Neutrophil (primary cell): ENCODE measurements at regions not wholly inside any gene's neighbourhood (a gene's known extent, or its start where the extent isn't known, plus 50 kb on each side); places are given as distances from the start of the nearest gene placed in this dataset.

Experiments used
- H3K27ac ChIP-seq: fragments of 200-600 bp; sonication (generic); 2 replicates; pipeline ENCODE4 v1.5.1; 2016; ENCODE audit warnings: mild to moderate bottlenecking, moderate library complexity
- H3K27me3 ChIP-seq: fragments of 200-600 bp; sonication (generic); 2 replicates; pipeline ENCODE4 v1.6.0; 2016; ENCODE audit warnings: mild to moderate bottlenecking
- H3K36me3 ChIP-seq: fragments of 200-600 bp; sonication (generic); 2 replicates; pipeline ENCODE4 v1.5.1; 2017
- H3K4me1 ChIP-seq, 2 experiments: fragments of 200-600 bp in 1 of 2; sonication (generic) in 1 of 2; 1 replicate in 1 of 2; 2 replicates in 1 of 2; pipeline versions ENCODE4 v1.5.1 to v1.6.1; 2013 to 2016; ENCODE audit warnings: low read depth in 1 of 2, low read length in 1 of 2, mild to moderate bottlenecking in 1 of 2, moderate library complexity in 1 of 2; ENCODE audit not compliant: control insufficient read depth in 1 of 2, insufficient read depth in 1 of 2
- H3K4me3 ChIP-seq, 2 experiments: fragments of 200-600 bp in 1 of 2; sonication (generic) in 1 of 2; 1 replicate in 1 of 2; 2 replicates in 1 of 2; pipeline ENCODE4 v1.5.1; 2013 to 2016; ENCODE audit warnings: low read depth in 1 of 2, low read length in 1 of 2, mild to moderate bottlenecking in 1 of 2, moderate library complexity in 1 of 2
- H3K9me3 ChIP-seq: fragments of 200-600 bp; sonication (generic); 2 replicates; pipeline ENCODE4 v1.5.1; 2016
- CTCF ChIP-seq: fragments of 200-600 bp; sonication (generic); IDR thresholded peaks from 2 replicates; pipeline ENCODE4 v1.5.1; 2016; ENCODE audit warnings: antibody characterized with exemption

- TF ChIP-seq CTCF: no peak
- Histone ChIP-seq H3K9me3 (no peaks in the 10 kb centered on the region), H3K27ac (no peak overlapping the region)
These were observed 243.0 kb downstream of the PIK3R1 start for GRCh38 chr5:68458416-68459021.

GRCh38 chr5:68459093-68459809 lies 243.7 kb downstream of the PIK3R1 start:
- H3K36me3 ChIP-seq: no peaks in the 10 kb centered on the region
- H3K27ac ChIP-seq: no peak overlapping the region
- H3K4me1 ChIP-seq: no peaks in the 10 kb centered on the region
- H3K4me3 ChIP-seq: no peak overlapping the region
- H3K9me3 ChIP-seq: no peaks in the 10 kb centered on the region
- no peak for TF ChIP-seq CTCF
- no peaks in the 10 kb centered on the region for H3K27me3 ChIP-seq

More at GRCh38 chr5:68458416-68459021, 243.0 kb downstream of the PIK3R1 start:
- no peaks in the 10 kb centered on the region for H3K4me1 ChIP-seq
- H3K36me3 ChIP-seq: no peaks in the 10 kb centered on the region
- no peak overlapping the region for H3K4me3 ChIP-seq
- no peaks in the 10 kb centered on the region for H3K27me3 ChIP-seq

GRCh38 chr5:68459810-68460139 lies 244.2 kb downstream of the PIK3R1 start:
- Histone ChIP-seq H3K27ac (no peak overlapping the region), H3K9me3 (no peaks in the 10 kb centered on the region), H3K4me1 (no peaks in the 10 kb centered on the region), H3K27me3 (no peaks in the 10 kb centered on the region), H3K36me3 (no peaks in the 10 kb centered on the region), H3K4me3 (no peak overlapping the region)
- no peak for TF ChIP-seq CTCF

- Histone ChIP-seq H3K27me3 (no peaks in the 10 kb centered on the region), H3K9me3 (no peaks in the 10 kb centered on the region), H3K36me3 (no peaks in the 10 kb centered on the region), H3K4me1 (no peaks in the 10 kb centered on the region), H3K4me3 (no peak overlapping the region), H3K27ac (no peak overlapping the region)
- no peak for TF ChIP-seq CTCF
These were observed 244.7 kb downstream of the PIK3R1 start for GRCh38 chr5:68460147-68460798.

- TF ChIP-seq CTCF: no peak
- Histone ChIP-seq H3K36me3 (no peaks in the 10 kb centered on the region), H3K27ac (no peak overlapping the region), H3K9me3 (no peaks in the 10 kb centered on the region), H3K4me3 (no peak overlapping the region), H3K4me1 (no peaks in the 10 kb centered on the region), H3K27me3 (no peaks in the 10 kb centered on the region)
These were observed 248.1 kb downstream of the PIK3R1 start for GRCh38 chr5:68463606-68464005.
